IPS-18c (cell line): ENCODE measurements at regions not wholly inside any gene's neighbourhood (a gene's known extent, or its start where the extent isn't known, plus 50 kb on each side); places are given as distances from the start of the nearest gene placed in this dataset.
"Not testable (repeated sequence)": the region's sequence is repeated elsewhere in the genome, so short reads cannot be mapped to it uniquely, and the experiment has no call there.

Experiments
- H3K4me3 ChIP-seq: 2 replicates; pipeline ENCODE4 v1.7.0; 2013; ENCODE audit warnings: low read depth, mild to moderate bottlenecking, low read length, moderate library complexity; ENCODE audit not compliant: insufficient read depth
- H3K9me3 ChIP-seq: one replicate; pipeline ENCODE4 v1.6.1; 2013; ENCODE audit warnings: mild to moderate bottlenecking, low read length, moderate library complexity; ENCODE audit not compliant: control insufficient read depth, insufficient read depth

- peaks cover 2% of the 10 kb centered on the region for H3K9me3 ChIP-seq
- H3K4me3 ChIP-seq = no peak overlapping the region
Observed at GRCh38 chr7:131947661-131948060, 391.2 kb upstream of the PODXL start.

- peaks cover 2% of the 10 kb centered on the region for H3K9me3 ChIP-seq
- H3K4me3 ChIP-seq = no peak overlapping the region
Observed at GRCh38 chr7:131945957-131946544, 389.6 kb upstream of the PODXL start.

- Histone ChIP-seq H3K4me3 (no peak overlapping the region), H3K9me3 (peaks cover 2% of the 10 kb centered on the region)
Observed at GRCh38 chr7:131945313-131945911, 389.0 kb upstream of the PODXL start.

- Histone ChIP-seq H3K9me3 (peaks cover 2% of the 10 kb centered on the region), H3K4me3 (no peak overlapping the region)
Observed at GRCh38 chr7:131944556-131945069, 388.2 kb upstream of the PODXL start.

GRCh38 chr7:131943646-131944045, 387.2 kb upstream of the PODXL start:
- H3K4me3 ChIP-seq = no peak overlapping the region
- peaks cover 2% of the 10 kb centered on the region for H3K9me3 ChIP-seq

- Histone ChIP-seq H3K4me3 (no peak overlapping the region), H3K9me3 (peaks cover 2% of the 10 kb centered on the region)
Observed at GRCh38 chr7:131943211-131943610, 386.8 kb upstream of the PODXL start.

- Histone ChIP-seq H3K9me3 (peaks cover 2% of the 10 kb centered on the region), H3K4me3 (no peak overlapping the region)
Observed at GRCh38 chr7:131942287-131943150, 386.1 kb upstream of the PODXL start.

- H3K9me3 ChIP-seq = peaks cover 2% of the 10 kb centered on the region
- no peak overlapping the region for H3K4me3 ChIP-seq
Observed at GRCh38 chr7:131941291-131941690, 384.9 kb upstream of the PODXL start.

- no peak overlapping the region for H3K4me3 ChIP-seq
Observed at GRCh38 chr7:131940621-131941165, 384.3 kb upstream of the PODXL start.

GRCh38 chr7:131938788-131939187, 382.4 kb upstream of the PODXL start:
- not testable (repeated sequence) for H3K4me3 ChIP-seq

More at GRCh38 chr7:131940621-131941165, 384.3 kb upstream of the PODXL start:
- no peaks in the 10 kb centered on the region for H3K9me3 ChIP-seq

GRCh38 chr7:131937868-131938267, 381.4 kb upstream of the PODXL start:
- H3K4me3 ChIP-seq = no peak overlapping the region

More at GRCh38 chr7:131938788-131939187, 382.4 kb upstream of the PODXL start:
- H3K9me3 ChIP-seq = not testable (repeated sequence)

GRCh38 chr7:131935180-131935579, 378.8 kb upstream of the PODXL start:
- no peak overlapping the region for H3K4me3 ChIP-seq
- H3K9me3 ChIP-seq = no peaks in the 10 kb centered on the region

More at GRCh38 chr7:131937868-131938267, 381.4 kb upstream of the PODXL start:
- no peaks in the 10 kb centered on the region for H3K9me3 ChIP-seq

- H3K4me3 ChIP-seq = no peak overlapping the region
- no peaks in the 10 kb centered on the region for H3K9me3 ChIP-seq
Observed at GRCh38 chr7:131934452-131934851, 378.0 kb upstream of the PODXL start.

GRCh38 chr7:131933751-131934289, 377.4 kb upstream of the PODXL start:
- Histone ChIP-seq H3K4me3 (no peak overlapping the region), H3K9me3 (no peaks in the 10 kb centered on the region)

GRCh38 chr7:131933219-131933618, 376.8 kb upstream of the PODXL start:
- not testable (repeated sequence) for H3K4me3 ChIP-seq

GRCh38 chr7:131932271-131932670, 375.8 kb upstream of the PODXL start:
- H3K9me3 ChIP-seq = no peaks in the 10 kb centered on the region

More at GRCh38 chr7:131933219-131933618, 376.8 kb upstream of the PODXL start:
- not testable (repeated sequence) for H3K9me3 ChIP-seq

GRCh38 chr7:131931370-131931769, 374.9 kb upstream of the PODXL start:
- Histone ChIP-seq H3K4me3 (no peak overlapping the region), H3K9me3 (no peaks in the 10 kb centered on the region)

More at GRCh38 chr7:131932271-131932670, 375.8 kb upstream of the PODXL start:
- no peak overlapping the region for H3K4me3 ChIP-seq
